Superior temporal gyrus (tissue), 1 donor: ENCODE measurements at regions not wholly inside any gene's neighbourhood (a gene's known extent, or its start where the extent isn't known, plus 50 kb on each side); places are given as distances from the start of the nearest gene placed in this dataset.

Source experiments
- DNase-seq: peaks from one replicate; pipeline ENCODE4 v3.0.0-alpha.2; 2016; ENCODE audit errors: extremely low spot score

DNA sequence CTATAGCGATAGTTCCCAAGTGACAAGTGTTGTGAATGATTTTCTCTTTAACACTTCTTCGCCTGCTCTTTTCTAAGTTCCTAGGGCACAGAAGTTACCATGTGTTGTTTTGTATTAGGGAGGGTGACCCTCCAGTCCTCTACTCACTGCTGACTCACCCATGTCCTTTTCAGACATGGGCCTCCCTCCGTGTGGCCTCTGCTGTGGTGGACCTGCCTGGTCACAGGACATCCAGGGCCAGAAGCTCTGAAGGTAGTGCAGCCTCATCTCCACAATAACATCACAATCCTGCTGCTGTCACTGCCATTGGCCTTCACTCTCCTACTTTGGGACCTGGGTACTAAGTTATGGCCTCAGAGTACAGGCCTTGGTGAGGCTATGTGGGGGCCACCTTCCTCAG is 87.1 kb upstream of the TNFAIP3 start:
- no peak for DNase-seq

DNA sequence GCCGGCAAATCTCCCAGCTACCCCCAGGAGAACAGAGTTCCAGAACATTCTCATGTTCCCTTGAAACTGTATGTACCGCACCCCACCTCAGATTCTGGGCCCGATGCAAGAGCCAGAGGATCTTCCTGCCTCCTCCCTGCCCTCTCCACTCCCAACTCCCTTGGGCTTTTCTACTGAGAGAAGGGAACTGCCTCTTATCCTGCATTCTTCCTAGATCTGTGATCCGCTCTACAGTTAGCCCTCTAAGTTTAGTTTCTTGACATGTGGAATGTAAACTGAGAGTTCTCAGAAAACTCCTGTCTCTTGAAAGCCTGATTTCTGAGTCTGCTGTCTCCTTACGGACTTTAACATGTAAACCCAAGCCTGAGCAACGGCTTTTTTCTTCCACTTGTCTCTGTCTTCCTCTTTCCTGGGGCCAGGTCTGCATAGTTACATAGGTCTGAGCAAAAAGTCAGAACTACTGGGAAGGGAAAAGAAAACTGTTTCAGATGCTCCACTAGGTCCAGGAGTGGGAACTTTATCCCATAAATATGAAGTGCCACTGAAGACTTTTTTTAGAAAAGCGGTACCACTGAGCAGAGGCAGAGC is 86.5 kb upstream of the TNFAIP3 start:
- no peak for DNase-seq

DNA sequence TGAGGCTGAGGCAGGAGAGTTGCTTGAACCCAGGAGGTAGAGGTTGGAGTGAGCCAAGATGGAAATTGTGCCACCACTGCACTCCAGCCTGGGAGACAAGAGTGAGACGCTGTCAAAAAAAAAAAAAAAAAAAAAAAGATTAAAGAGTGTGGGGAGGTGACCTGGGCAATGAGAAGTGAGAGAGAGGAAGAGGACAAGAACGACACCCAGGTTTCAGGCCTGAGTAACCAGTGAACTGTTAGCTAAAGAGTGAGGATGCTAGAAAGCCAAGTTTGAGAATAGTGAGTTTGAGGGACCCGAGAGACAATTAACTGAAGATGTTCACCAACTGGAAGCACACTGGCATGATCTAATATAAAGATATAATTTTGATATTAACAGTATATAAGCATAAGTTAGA is 85.4 kb upstream of the TNFAIP3 start:
- no peak for DNase-seq

DNA sequence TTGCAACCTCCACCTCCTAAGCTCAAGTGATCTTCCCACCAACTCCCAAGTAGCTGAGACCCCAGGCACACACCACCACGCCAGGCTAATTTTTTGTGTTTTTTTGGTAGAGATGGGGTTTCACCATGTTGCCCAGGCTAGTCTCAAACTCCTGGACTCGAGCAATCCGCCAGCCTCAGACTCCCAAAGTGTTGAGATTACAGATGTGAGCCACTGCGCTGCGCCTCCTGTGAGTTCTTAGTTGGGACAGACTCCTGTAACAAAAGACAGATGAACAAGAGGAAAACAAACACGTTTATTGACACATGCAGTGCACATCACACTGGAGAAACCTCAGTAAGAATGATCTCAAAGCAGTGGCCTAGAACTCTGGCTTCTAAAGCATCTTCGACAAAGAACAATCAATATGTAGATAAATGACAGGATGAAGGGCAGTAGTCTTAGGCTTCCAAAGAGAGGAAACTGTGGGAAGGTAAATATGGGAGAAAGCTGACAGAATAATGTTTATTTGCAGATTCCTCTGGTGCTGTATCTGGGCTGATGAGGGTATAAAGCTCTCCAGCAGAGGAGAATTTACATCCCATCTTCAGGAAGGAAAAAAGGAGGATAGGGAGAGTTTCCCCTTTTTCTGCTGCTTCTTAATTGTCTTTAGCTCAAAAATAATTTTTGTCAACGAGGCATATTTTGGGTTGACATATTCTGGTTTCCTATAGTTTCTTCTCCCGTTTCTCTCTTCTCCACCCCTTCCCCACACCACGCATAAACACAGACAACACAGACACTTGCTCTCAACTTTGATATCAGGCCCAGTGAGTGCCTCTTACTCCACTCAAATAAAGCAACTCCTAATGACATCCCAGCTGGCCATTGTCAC is 84.7 kb upstream of the TNFAIP3 start:
- DNase-seq: no peak

DNA sequence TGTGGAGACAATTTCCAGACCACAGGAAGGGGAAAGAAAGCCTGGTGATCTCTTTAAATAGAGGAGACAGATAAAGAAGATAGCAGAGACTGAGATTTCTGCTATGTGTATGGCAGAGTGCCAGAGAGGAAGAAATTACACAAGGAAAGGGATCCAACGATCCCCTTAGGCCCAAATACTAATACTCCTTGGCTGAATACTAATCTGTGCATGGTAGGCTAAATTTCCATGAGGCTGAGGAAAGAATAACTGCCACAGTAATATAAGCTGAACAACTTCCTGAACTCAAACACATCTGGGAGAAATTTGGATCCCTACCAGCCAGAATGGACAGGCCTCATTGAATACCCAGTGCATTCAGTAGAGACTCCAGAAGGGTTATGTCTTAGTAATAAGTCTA is 83.3 kb upstream of the TNFAIP3 start:
- no peak for DNase-seq

DNA sequence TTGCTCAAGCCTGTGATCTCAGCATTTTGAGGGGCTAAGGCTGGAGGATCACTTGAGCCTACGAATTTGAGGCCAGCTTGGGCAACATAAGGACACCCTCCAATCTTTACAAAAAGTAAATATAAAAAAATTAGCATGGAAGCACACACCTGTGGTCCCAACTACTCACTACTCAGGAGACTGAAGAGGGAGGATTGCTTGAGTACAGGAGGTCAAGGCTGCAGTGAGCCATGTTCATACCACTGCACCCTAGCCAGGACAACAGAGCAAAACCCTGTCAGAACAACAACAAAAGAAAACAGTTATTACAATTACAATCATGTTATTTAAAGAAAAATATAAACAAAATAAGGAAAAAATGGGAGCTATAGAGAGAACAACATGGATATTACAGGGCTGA is 82.5 kb upstream of the TNFAIP3 start:
- DNase-seq: no peak

DNA sequence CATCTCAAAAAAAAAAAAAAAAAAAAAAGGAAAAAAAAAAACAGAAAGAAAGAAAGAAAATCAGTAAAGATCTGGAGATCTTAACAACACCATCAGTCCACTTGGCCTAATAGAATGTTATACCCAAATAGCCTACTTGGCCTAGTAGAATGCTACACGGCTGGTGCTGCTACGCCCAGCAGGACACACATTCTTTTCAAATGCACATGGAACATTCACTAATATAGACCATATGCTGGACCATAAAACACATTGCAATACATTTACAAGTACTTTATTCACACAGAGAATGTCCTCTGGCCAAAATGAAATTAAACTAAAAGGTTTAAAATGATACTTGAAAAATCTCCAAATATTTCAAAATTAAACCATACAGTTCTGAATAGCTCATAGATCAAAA is 80.0 kb upstream of the TNFAIP3 start:
- DNase-seq: no peak

DNA sequence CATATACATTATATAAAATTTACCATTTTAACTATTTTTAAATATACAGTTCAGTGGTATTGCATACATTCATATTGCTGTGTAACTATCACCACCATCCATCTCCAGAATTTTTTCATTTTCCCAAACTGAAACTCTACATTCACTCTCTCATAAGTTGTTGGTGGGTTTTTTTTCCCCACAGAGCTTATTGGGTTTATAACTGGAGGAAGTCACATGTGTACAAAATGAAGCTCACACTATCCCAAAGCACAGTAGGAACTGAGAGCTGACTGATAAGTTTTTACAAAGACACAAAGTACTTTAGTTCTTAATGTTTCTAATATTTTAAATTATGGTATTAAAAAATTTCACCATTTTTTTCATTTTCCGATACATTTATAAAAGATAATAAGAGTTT is 78.8 kb upstream of the TNFAIP3 start:
- no peak for DNase-seq

DNA sequence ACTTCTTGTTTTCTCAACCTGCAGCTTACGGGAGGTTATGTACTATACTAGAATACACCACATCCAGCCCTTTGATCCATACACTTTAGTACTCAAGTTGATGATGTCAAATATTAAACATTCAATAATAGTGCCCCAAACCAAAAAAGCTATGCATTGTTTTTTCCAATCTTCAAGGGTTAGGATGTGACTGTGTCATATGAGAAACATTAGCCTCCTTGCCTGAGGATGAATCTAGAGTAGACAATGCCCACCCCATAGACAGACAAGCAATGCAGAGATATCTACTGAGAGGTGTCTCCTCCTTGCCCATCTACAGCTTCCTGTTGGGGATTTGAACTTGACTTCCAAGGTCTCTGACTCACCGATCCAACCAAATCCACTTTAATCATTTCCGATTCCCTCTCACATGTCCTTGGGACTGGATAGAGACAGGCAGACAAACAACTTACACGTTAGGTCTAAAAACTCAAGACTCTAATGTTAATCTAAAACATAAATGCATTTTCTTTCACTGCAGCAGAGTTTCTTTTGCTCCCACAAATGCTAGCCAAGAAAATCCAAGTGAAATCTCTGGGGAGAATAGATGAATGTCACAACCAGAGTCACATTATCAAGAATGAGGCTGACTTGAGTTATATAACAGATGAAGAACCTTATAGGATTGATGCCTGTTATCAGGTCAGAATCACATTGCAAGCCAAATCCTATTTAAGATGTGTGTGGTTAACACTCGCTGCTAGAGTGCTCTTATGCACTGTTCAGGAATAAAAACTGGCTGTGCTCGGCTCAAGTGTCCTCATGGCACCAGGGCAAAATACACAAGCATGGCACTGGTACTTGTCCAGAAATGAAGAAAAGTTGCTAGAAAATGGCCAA is 75.5 kb upstream of the TNFAIP3 start:
- DNase-seq: no peak

DNA sequence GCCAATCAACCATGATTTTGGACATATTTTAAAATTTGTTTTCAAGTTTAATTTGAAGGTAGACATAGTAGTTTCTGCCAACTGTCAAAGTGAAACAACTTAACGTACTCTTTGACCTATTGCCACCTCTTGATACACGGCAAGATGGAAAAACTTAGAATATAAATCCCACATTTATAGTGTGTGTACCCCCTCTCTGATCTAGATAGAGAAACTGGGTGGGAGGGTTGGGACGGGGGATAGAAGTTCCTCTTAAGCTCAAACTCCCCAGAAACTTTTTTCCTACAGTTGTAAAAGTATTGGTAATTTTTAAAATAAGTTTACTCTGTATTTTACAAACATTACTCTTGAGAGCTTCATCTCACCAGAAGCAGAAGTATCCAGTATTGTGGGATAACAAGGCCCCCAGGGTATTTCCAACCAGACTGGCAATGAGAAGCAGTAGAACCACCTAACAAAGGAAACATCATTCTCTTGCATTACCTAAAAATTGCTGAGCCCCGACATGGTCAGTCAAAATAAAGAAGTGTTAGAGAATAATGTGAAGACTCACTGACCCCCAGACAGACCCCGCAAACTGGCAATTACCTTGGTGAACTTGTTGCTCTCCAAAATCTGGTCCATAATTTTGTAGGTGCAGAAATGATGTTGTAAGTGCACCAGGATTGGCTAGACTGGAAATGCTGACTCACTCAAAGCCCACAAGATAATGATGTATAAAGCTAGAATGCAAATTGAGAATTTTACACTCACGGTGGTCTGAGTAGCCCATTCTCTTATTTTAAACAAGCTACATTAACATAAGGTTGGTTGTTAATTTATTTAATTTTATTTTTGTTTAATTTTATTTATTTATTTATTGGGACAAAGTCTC is 74.7 kb upstream of the TNFAIP3 start:
- DNase-seq: no peak

DNA sequence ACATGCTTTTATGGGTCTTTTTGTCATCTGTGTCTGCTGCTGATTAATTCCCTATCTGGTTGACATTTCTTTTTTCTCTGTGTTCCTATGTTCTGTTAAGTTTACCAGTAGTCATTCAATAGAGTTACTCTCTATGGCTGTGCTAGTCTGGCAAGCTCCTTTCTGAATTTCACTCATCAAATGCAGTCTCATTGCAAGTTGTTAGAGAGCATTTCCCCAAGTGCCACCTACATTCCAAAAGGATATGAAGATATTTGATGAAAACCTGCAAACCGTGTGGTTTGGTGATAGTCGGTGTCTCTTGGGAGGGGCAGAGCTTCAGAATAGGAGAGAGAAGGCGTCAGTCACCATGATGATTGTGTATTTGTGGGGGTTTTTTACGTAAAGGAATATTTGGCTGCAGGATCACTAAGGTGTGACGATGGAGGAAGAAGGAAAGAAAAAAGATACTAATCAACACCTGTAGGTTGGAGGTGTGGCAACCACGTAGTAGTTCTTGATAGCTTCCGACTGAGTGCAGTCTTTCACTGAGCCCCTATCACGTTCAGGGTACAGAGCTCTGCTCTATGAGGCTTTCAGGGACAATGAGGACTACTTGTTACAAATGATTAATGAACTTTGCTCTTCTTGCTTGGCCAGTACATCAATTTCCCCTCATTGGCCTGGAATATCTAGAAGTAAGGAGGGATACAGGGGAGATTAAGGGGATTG is 73.1 kb upstream of the TNFAIP3 start:
- no peak for DNase-seq

DNA sequence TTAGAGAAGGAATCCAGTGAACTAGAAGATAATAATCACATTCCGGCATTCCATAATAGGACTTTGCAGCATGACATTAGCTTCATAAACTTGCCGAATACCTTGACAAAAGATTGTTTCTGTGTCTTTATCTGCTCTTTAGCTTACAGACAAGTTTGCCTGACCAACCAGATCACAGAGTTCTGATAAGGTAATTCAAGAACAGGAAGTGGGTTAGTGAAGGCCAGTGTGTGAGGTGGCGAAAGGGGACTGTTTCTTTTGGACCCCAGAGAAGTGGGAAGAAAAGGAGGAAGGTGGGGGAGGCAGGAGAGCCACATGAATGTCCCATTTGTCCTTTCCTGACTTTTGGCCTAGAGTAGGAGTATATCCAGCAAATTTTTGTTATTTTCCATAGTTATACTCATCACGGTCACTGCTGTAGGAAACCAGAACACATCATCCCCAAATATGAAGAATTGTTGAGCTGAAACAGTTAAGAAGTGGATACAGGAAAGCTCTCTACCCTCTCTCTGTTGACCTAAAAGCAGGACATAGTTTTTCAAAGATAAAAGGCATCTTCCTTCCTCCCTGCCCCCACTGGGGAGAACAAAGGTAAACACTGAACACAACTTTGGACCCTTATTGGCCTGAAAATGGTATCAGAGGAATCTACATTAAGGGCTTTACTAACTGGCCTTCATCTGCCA is 72.4 kb upstream of the TNFAIP3 start:
- DNase-seq: no peak

DNA sequence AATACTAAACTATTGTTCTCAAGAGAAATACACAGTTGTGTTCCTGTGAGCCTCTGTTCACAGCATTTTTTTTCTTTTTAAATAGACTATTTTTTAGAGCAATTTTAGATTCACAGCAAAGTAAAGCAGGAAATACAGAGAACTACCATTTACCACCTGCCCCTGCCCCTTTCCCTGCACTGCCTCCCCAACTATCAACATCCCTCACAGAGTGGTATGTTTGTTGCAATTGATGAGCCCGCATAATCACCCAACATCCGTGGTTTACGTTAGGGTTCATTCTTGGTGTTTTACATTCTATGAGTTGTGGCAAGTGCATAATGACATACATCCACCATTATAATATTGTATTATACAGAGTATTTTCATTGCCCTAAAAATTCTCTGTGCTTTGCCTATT is 71.6 kb upstream of the TNFAIP3 start:
- no peak for DNase-seq

DNA sequence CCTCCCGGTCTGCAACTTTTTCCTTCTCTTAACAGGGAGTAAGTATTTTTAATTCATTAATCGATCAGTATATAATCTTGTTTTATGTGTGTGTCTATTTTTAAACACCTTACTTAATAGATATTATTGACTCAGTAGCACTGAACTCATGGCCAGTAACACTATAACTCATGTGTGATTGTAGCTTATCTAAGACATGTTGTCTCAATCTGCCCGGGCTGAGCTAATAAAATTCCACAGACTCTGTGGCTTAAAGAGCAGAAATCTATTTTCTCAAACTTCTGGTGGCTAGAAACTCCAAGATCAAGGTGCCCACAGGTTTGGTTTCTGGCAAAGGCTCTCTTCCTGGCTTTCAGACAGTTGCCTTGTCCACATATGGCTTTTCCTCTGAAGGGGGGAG is 68.8 kb upstream of the TNFAIP3 start:
- no peak for DNase-seq

DNA sequence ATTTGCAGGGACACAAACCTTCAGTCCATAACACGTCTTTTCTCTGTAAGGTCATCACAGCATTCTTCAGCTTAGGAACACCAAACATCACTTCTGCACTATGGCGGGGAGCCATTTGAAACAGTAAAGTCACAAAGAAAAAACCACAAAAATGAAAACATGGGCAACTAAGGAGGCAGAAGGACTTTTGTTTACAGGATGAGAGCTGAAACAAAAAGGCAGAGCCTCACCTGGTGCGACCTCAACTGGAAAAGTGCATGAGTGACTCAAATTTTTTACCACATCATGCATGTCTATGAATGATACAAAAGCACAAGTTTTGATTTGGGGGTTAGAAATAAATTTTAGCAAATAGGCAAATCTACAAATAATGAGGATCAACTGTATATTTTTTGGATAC is 68.2 kb upstream of the TNFAIP3 start:
- DNase-seq: no peak

DNA sequence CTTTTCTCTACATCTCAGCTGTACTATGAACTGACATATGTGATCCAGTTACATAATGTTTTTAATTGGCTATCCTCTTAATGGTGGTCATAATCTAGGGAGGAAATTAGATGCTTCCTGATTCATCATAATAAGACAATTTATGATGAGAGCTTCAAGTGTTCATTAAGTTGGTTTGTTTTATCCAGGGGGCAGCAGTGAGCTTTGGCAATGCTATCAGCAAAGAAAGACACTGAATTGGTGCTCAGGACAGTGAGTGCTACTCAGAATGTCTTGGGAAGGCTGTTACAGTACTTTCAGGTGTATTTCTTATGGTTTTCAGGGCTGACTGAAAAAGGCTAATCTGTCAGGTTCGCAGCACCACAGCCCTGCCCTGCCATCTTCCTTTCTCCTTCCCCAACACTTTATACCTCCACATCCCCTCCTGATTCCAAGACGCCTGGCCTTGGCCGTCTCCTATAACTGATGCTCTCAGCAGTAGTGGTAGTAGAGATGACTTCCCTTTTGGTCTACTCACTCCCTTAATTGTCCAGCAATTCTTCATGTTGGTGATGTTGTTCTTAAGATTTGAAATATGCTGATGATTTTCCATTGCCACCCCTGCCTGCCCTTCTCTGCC is 67.0 kb upstream of the TNFAIP3 start:
- peak; percentile 75 for DNase-seq

DNA sequence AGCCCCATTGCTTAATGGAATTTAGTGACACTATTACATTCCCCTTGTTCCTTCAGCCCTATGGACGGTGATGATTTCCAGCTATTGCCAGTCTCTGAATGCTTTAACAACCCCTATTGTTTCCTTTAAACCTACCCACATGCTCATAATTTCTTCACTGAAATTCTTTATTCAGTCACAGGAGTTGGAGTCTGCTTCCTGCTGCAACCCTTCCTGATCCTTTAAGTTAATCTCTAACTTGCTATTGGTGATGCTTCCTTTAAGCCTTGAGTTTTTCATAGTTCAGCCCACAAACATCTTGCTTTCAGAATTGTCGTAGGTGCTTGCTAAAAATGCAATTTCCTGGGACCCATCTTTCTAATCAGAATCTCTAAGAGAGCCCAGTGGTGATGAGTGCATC is 66.3 kb upstream of the TNFAIP3 start:
- DNase-seq: no peak

DNA sequence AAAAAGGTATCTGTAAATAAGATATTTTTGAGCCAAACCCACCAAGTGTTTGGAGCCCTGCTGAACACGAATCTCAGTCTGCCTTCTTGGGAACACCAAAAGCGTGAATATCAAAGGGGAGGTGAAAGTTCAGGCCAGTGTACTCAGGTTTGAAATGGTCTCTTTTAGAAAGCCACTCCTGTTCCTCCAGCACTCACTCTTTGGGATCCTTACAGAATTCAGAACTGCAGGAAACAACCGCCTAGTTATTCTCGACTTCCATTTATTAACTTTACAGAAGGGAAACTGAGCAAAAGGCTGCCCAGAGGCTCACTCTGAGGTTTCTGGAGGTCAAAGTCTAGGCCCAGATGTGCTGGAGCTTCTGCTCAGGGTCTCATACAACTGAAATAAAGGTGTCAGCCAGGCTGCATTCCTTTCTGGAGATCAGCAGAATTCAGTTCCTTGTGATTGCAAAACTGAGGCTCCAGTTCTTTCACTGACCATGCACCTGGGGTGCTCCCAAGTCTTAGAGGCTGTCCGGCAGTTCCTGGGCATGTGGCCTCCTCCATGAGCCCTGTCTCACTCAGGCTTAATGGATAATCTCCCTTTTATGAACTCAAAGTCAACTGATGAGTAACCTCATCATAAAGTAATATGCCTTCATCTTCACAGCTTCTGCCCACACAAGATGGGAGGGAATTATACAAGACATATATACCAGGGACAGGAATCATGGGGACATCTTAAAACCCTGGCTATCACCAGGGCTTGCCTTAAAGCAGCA is 65.5 kb upstream of the TNFAIP3 start:
- DNase-seq: no peak
